Lung (tissue), 11 donors: ENCODE measurements at regions not wholly inside any gene's neighbourhood (a gene's known extent, or its start where the extent isn't known, plus 50 kb on each side); places are given as distances from the start of the nearest gene placed in this dataset.

Experiments used
- ATAC-seq: fragments of 200-7000 bp; cut with Tn5 transposase; one replicate; pipeline ENCODE4 v1.9.1; 2020; ENCODE audit warnings: moderate number of reproducible peaks; ENCODE audit not compliant: insufficient read depth, low FRiP score
- DNase-seq, 3 donors: peaks; one replicate each; pipeline ENCODE4 v3.0.0-alpha.2; 2013 to 2017
- H3K27ac ChIP-seq, 2 donors: one replicate each; pipeline ENCODE4 v1.5.1; 2013; ENCODE audit warnings: mild to moderate bottlenecking in 2 of 2, moderate library complexity in 2 of 2, control low read depth in 1 of 2, inconsistent platforms in 1 of 2, low read depth in 1 of 2, low read length in 1 of 2
- H3K27me3 ChIP-seq, 3 donors: one replicate each; pipeline ENCODE4 v1.5.1; 2013; ENCODE audit warnings: low read length in 2 of 3; ENCODE audit not compliant: control insufficient read depth in 3 of 3, insufficient read depth in 3 of 3
- H3K36me3 ChIP-seq, 4 donors: one replicate each; pipeline ENCODE4 v1.5.1; 2013; ENCODE audit warnings: low read length in 4 of 4, mild to moderate bottlenecking in 1 of 4, moderate library complexity in 1 of 4; ENCODE audit not compliant: control insufficient read depth in 4 of 4, insufficient read depth in 4 of 4
- H3K4me1 ChIP-seq, 5 donors: one replicate each; pipeline ENCODE4 v1.5.1; 2013; ENCODE audit warnings: low read length in 5 of 5, mild to moderate bottlenecking in 2 of 5, moderate library complexity in 1 of 5; ENCODE audit not compliant: control insufficient read depth in 5 of 5, insufficient read depth in 5 of 5
- H3K4me3 ChIP-seq: one replicate; pipeline ENCODE4 v1.5.1; 2013; ENCODE audit warnings: mild to moderate bottlenecking, control low read depth, moderate library complexity
- H3K9ac ChIP-seq, 2 donors: one replicate each; pipeline ENCODE4 v1.5.1; 2013; ENCODE audit warnings: low read length in 2 of 2, control low read depth in 1 of 2; ENCODE audit not compliant: insufficient read depth in 1 of 2
- H3K9me3 ChIP-seq, 4 donors: one replicate each; pipeline ENCODE4 v1.5.1; 2013; ENCODE audit warnings: low read length in 3 of 4, mild to moderate bottlenecking in 1 of 4, moderate library complexity in 1 of 4; ENCODE audit not compliant: control insufficient read depth in 4 of 4, insufficient read depth in 3 of 4
- CTCF ChIP-seq: IDR thresholded peaks from 2 replicates; pipeline ENCODE4 v1.5.1; 2012; ENCODE audit warnings: mild to moderate bottlenecking; ENCODE audit errors: control extremely low read depth, extremely low read depth
- WGBS, 2 donors: extraction: QIAGEN DNeasy Blood & Tissue Kit; methylation state at CpG; one replicate each; pipeline ENCODE4 v1.1.7; 2013; 5-methylcytosine and 5-hydroxymethylcytosine counted together
- donor health status: control.
- donor health status: control.
- donor health status: Bipolar disorder and iron deficiency.
- donor health status: healthy.
- donor health status: DM: yes; HTN: yes; CAD: no.

GRCh38 chr13:105908586-105908985, 626.9 kb downstream of the EFNB2 start:
- no peak overlapping the region for H3K27ac ChIP-seq
- no peak overlapping the region for H3K4me3 ChIP-seq
- ATAC-seq (no peak), DNase-seq (no peak)
- H3K9me3 ChIP-seq: no peaks in the 10 kb centered on the region
- peaks cover 0 to 10% (median 5%) of the 10 kb centered on the region in 5 donors for H3K4me1 ChIP-seq
- no peak overlapping the region for H3K9ac ChIP-seq
- TF ChIP-seq CTCF: no peak
- WGBS, 2 donors: 25 to 61% methylated on average over 9 of the region's 9 CpGs
- H3K27me3 ChIP-seq: no peaks in the 10 kb centered on the region
- H3K36me3 ChIP-seq: no peaks in the 10 kb centered on the region

- H3K4me1 ChIP-seq: peaks cover 0 to 13% (median 5%) of the 10 kb centered on the region in 5 donors
- no peaks in the 10 kb centered on the region for H3K9me3 ChIP-seq
- no peaks in the 10 kb centered on the region for H3K36me3 ChIP-seq
- no peak for ATAC-seq
- no peak for TF ChIP-seq CTCF
- no peak for DNase-seq
- no peaks in the 10 kb centered on the region for H3K27me3 ChIP-seq
- 88 to 96% methylated on average over 3 of the region's 3 CpGs for WGBS, 2 donors
- no peak overlapping the region for H3K27ac ChIP-seq
- H3K4me3 ChIP-seq: no peak overlapping the region
- no peak overlapping the region for H3K9ac ChIP-seq
Observed at GRCh38 chr13:105907319-105908019, 628.0 kb downstream of the EFNB2 start.

- Histone ChIP-seq H3K9ac (no peak overlapping the region), H3K27ac (no peak overlapping the region), H3K4me1 (peaks cover 0 to 16% (median 5%) of the 10 kb centered on the region in 5 donors), H3K9me3 (no peaks in the 10 kb centered on the region), H3K4me3 (no peak overlapping the region), H3K27me3 (no peaks in the 10 kb centered on the region), H3K36me3 (no peaks in the 10 kb centered on the region)
- WGBS, 2 donors: 77 to 88% methylated on average over 5 of the region's 5 CpGs
- DNase-seq: peak in 2 of 3 donors; percentile 79 to 80
- no peak for TF ChIP-seq CTCF
- ATAC-seq: no peak
Observed at GRCh38 chr13:105906746-105907145, 628.7 kb downstream of the EFNB2 start.
